H1 (cell line): ENCODE measurements at regions not wholly inside any gene's neighbourhood (a gene's known extent, or its start where the extent isn't known, plus 50 kb on each side); places are given as distances from the start of the nearest gene placed in this dataset.

Experiments
- CTCF ChIA-PET: fragments of 300-600 bp; sonication (Branson Sonifier 250); formaldehyde crosslinking; loops from one replicate; lab custom pipeline; 2021; ENCODE audit not compliant: partially characterized antibody; lab: Charles Lee
- POLR2A ChIA-PET: fragments of 300-600 bp; sonication (Branson Sonifier 250); formaldehyde crosslinking; loops from one replicate; lab custom pipeline; 2021; ENCODE audit warnings: inconsistent platforms; ENCODE audit not compliant: partially characterized antibody; lab: Charles Lee
- DNase-seq, 2 experiments: peaks; one replicate each; pipeline versions ENCODE4 v3.0.0 to v3.0.0-alpha.2; 2010 to 2022; ENCODE audit warnings: low spot score in 2 of 2, low read depth in 1 of 2, mixed read lengths in 1 of 2
- FAIRE-seq: peaks from 2 replicates; lab custom pipeline; 2011; peaks lifted over from hg19 to GRCh38; lab: Jason Lieb, UNC
- H2AFZ ChIP-seq: 2 replicates; pipeline ENCODE4 v1.8.1; 2012; ENCODE audit warnings: low read length, inconsistent platforms
- H2AK5ac ChIP-seq: 2 replicates; pipeline ENCODE4 v1.6.1; 2013; ENCODE audit warnings: low read depth, low read length
- H2BK120ac ChIP-seq: replicated peaks from 2 replicates; pipeline ENCODE3; 2013; ENCODE audit warnings: low read depth, low read length, inconsistent platforms
- H2BK12ac ChIP-seq: 2 replicates; pipeline ENCODE4 v1.6.1; 2013; ENCODE audit warnings: low read depth, low read length
- H2BK15ac ChIP-seq: 2 replicates; pipeline ENCODE4 v1.6.1; 2013; ENCODE audit warnings: low read length
- H2BK20ac ChIP-seq: 2 replicates; pipeline ENCODE4 v1.6.1; 2013; ENCODE audit warnings: low read length
- H2BK5ac ChIP-seq: 2 replicates; pipeline ENCODE4 v1.6.1; 2013; ENCODE audit warnings: low read depth, low read length
- H3K14ac ChIP-seq: 2 replicates; pipeline ENCODE4 v1.6.1; 2013; ENCODE audit warnings: inconsistent platforms; ENCODE audit not compliant: insufficient read length
- H3K18ac ChIP-seq: 2 replicates; pipeline ENCODE4 v1.6.1; 2013; ENCODE audit warnings: low read length; ENCODE audit errors: extremely low read depth
- H3K23ac ChIP-seq: 2 replicates; pipeline ENCODE4 v1.6.1; 2013; ENCODE audit warnings: inconsistent platforms; ENCODE audit not compliant: insufficient read length
- H3K23me2 ChIP-seq: 2 replicates; pipeline ENCODE4 v1.6.1; 2013; ENCODE audit warnings: low read depth, low read length
- H3K27ac ChIP-seq: 2 replicates; pipeline ENCODE4 v1.6.1; 2011; ENCODE audit warnings: low read depth, low read length, inconsistent platforms
- H3K27me3 ChIP-seq, 4 experiments: replicated peaks in 1 of 4; 1 replicate in 1 of 4; 2 replicates in 3 of 4; pipeline versions ENCODE4 v1.6.1 to v1.8.1; 2011 to 2013; ENCODE audit warnings: low read length in 3 of 4, mild to moderate bottlenecking in 3 of 4, inconsistent platforms in 2 of 4, mixed read lengths in 2 of 4, moderate library complexity in 1 of 4; ENCODE audit not compliant: control insufficient read depth in 3 of 4, insufficient read depth in 3 of 4; ENCODE audit errors: extremely low read depth in 1 of 4
- H3K36me3 ChIP-seq, 4 experiments: 2 replicates each; pipeline versions ENCODE4 v1.6.1 to v1.8.1; 2011 to 2013; ENCODE audit warnings: mild to moderate bottlenecking in 4 of 4, low read length in 3 of 4, moderate library complexity in 2 of 4, control low read depth in 1 of 4, inconsistent platforms in 1 of 4; ENCODE audit not compliant: insufficient read depth in 4 of 4, control insufficient read depth in 2 of 4
- H3K4ac ChIP-seq: replicated peaks from 2 replicates; pipeline ENCODE3; 2013; ENCODE audit warnings: low read length, low read depth, mixed read lengths, inconsistent platforms; ENCODE audit not compliant: insufficient read length
- H3K4me1 ChIP-seq, 4 experiments: replicated peaks in 1 of 4; 1 replicate in 1 of 4; 2 replicates in 3 of 4; pipeline versions ENCODE4 v1.6.1 to v1.8.1; 2011 to 2013; ENCODE audit warnings: low read length in 3 of 4, inconsistent platforms in 2 of 4, mixed read lengths in 1 of 4; ENCODE audit not compliant: insufficient read depth in 4 of 4, control insufficient read depth in 3 of 4
- H3K4me2 ChIP-seq, 2 experiments: 2 replicates each; pipeline versions ENCODE4 v1.6.1 to v1.8.1; 2011 to 2013; ENCODE audit warnings: low read depth in 2 of 2, low read length in 2 of 2, control low read depth in 1 of 2, inconsistent platforms in 1 of 2, mild to moderate bottlenecking in 1 of 2; ENCODE audit not compliant: insufficient read depth in 1 of 2
- H3K4me3 ChIP-seq, 4 experiments: fragments of 200-600, 300-600 bp in 1 of 4; sonication (generic), shearing (Covaris generic), sonication (Bioruptor Twin) in 1 of 4; 2 replicates each; pipeline versions ENCODE4 v1.5.1 to v1.8.1; 2011 to 2016; ENCODE audit warnings: low read length in 4 of 4, low read depth in 3 of 4, control low read depth in 2 of 4, inconsistent platforms in 2 of 4, mild to moderate bottlenecking in 2 of 4, mixed read lengths in 1 of 4, moderate library complexity in 1 of 4; ENCODE audit not compliant: insufficient read depth in 2 of 4; ENCODE audit errors: extremely low read depth in 1 of 4
- H3K56ac ChIP-seq: replicated peaks from 2 replicates; pipeline ENCODE3; 2013; ENCODE audit warnings: low read depth, mild to moderate bottlenecking, mixed read lengths, low read length, inconsistent platforms; ENCODE audit not compliant: insufficient read length
- H3K79me1 ChIP-seq: 2 replicates; pipeline ENCODE4 v1.6.1; 2013; ENCODE audit warnings: low read depth, low read length, control low read depth
- H3K79me2 ChIP-seq, 2 experiments: 2 replicates each; pipeline versions ENCODE4 v1.6.1 to v1.8.1; 2012 to 2013; ENCODE audit warnings: low read length in 2 of 2, mild to moderate bottlenecking in 2 of 2, inconsistent platforms in 1 of 2; ENCODE audit not compliant: insufficient read depth in 2 of 2, control insufficient read depth in 1 of 2
- H3K9ac ChIP-seq, 4 experiments: replicated peaks in 1 of 4; 1 replicate in 1 of 4; 2 replicates in 3 of 4; pipeline versions ENCODE4 v1.6.1 to v1.8.1; 2011 to 2013; ENCODE audit warnings: low read depth in 3 of 4, low read length in 3 of 4, control low read depth in 2 of 4, mild to moderate bottlenecking in 2 of 4, moderate library complexity in 2 of 4, inconsistent platforms in 1 of 4; ENCODE audit errors: extremely low read depth in 1 of 4
- H3K9me3 ChIP-seq, 2 experiments: 2 replicates each; pipeline versions ENCODE4 v1.6.1 to v1.8.1; 2012 to 2013; ENCODE audit warnings: mild to moderate bottlenecking in 2 of 2, moderate library complexity in 2 of 2, control low read depth in 1 of 2, inconsistent platforms in 1 of 2, low read depth in 1 of 2, low read length in 1 of 2, mixed read lengths in 1 of 2; ENCODE audit not compliant: insufficient read depth in 2 of 2
- H4K20me1 ChIP-seq, 2 experiments: replicated peaks in 1 of 2; 2 replicates each; pipeline versions ENCODE3 to v1.8.1; 2011 to 2013; ENCODE audit warnings: inconsistent platforms in 2 of 2, low read length in 2 of 2, mild to moderate bottlenecking in 1 of 2; ENCODE audit not compliant: insufficient read depth in 2 of 2, control insufficient read depth in 1 of 2
- H4K5ac ChIP-seq: 2 replicates; pipeline ENCODE4 v1.6.1; 2013; ENCODE audit warnings: low read length, low read depth, mixed read lengths, inconsistent platforms; ENCODE audit not compliant: insufficient read length
- H4K8ac ChIP-seq: 2 replicates; pipeline ENCODE4 v1.8.0; 2013; ENCODE audit warnings: mild to moderate bottlenecking, moderate library complexity, low read length, inconsistent platforms; ENCODE audit not compliant: insufficient read depth; ENCODE audit errors: extremely low read depth
- H4K91ac ChIP-seq: replicated peaks from 2 replicates; pipeline ENCODE3; 2013; ENCODE audit warnings: low read length, mixed read lengths, inconsistent platforms; ENCODE audit not compliant: insufficient read length
- ASH2L ChIP-seq: fragments of 200-600, 300-600 bp; sonication (generic); IDR thresholded peaks from one replicate; pipeline ENCODE4 v1.7.1; 2017; ENCODE audit warnings: low read length
- ATF2 ChIP-seq: IDR thresholded peaks from 2 replicates; pipeline ENCODE4 v1.6.1; 2012; ENCODE audit warnings: low read length, inconsistent platforms
- CTBP2 ChIP-seq: IDR thresholded peaks from 2 replicates; pipeline ENCODE4 v1.7.0; 2011; ENCODE audit warnings: borderline replicate concordance, mild to moderate bottlenecking, moderate library complexity, mixed read lengths, low read length; ENCODE audit not compliant: insufficient read depth, insufficient read length
- GABPA ChIP-seq: IDR thresholded peaks from 2 replicates; pipeline ENCODE4 v1.6.1; 2011; ENCODE audit warnings: mild to moderate bottlenecking, low read length, moderate library complexity, borderline replicate concordance; ENCODE audit not compliant: insufficient read depth
- HDAC2 ChIP-seq, 2 experiments: fragments of 300-600 bp in 1 of 2; sonication (generic) in 1 of 2; IDR thresholded peaks; 2 replicates each; pipeline ENCODE4 v1.6.1; 2011 to 2012; ENCODE audit warnings: low read depth in 2 of 2, low read length in 2 of 2, mild to moderate bottlenecking in 2 of 2, moderate library complexity in 2 of 2, borderline replicate concordance in 1 of 2, inconsistent platforms in 1 of 2
- KDM5A ChIP-seq: fragments of 200-600 bp; IDR thresholded peaks from 2 replicates; pipeline ENCODE4 v1.7.1; 2012; ENCODE audit warnings: mild to moderate bottlenecking, low read length, inconsistent platforms, mixed read lengths
- POLR2A ChIP-seq, 2 experiments: IDR thresholded peaks; 1 replicate in 1 of 2; 2 replicates in 1 of 2; pipeline ENCODE4 v1.6.1; 2011; ENCODE audit warnings: low read depth in 2 of 2, low read length in 2 of 2, mild to moderate bottlenecking in 2 of 2; ENCODE audit errors: control extremely low read depth in 1 of 2
- POU5F1 ChIP-seq: IDR thresholded peaks from 2 replicates; pipeline ENCODE4 v1.6.1; 2011; ENCODE audit warnings: low read depth, mild to moderate bottlenecking, low read length, moderate library complexity
- SIN3A ChIP-seq, 2 experiments: IDR thresholded peaks in 1 of 2; conservative IDR thresholded peaks in 1 of 2; 2 replicates each; pipeline ENCODE4 v1.6.1; 2011 to 2012; ENCODE audit warnings: low read length in 2 of 2, improper control_type of control experiment in 1 of 2, low read depth in 1 of 2, mild to moderate bottlenecking in 1 of 2
- TAF7 ChIP-seq: optimal IDR thresholded peaks from 2 replicates; pipeline ENCODE3; 2011; ENCODE audit warnings: low read depth, mild to moderate bottlenecking, inconsistent platforms, low read length, moderate library complexity, borderline replicate concordance
- TEAD4 ChIP-seq: IDR thresholded peaks from 2 replicates; pipeline ENCODE4 v1.6.1; 2012; ENCODE audit warnings: low read depth, low read length, inconsistent platforms, mixed read lengths
- USF2 ChIP-seq: IDR thresholded peaks from 2 replicates; pipeline ENCODE4 v1.6.1; 2011; ENCODE audit warnings: low read length, improper control_type of control experiment
- WGBS, 2 experiments: shearing (Covaris generic) in 1 of 2; methylation state at CpG; one replicate each; pipeline versions ENCODE4 v1.1.6 to v1.1.7; 2013 to 2015; ENCODE audit warnings: low lambda C conversion rate in 2 of 2, mixed read lengths in 2 of 2, inconsistent platforms in 1 of 2, low coverage in 1 of 2, missing lambda C conversion rate in 1 of 2; ENCODE audit not compliant: insufficient replicate concordance in 2 of 2, insufficient coverage in 1 of 2, insufficient read length in 1 of 2; ENCODE audit errors: extremely low coverage in 1 of 2, missing lambda C conversion rate in 1 of 2; 5-methylcytosine and 5-hydroxymethylcytosine counted together

GRCh38 chr11:90845126-90845525, 622.3 kb upstream of the CHORDC1 start:
- Histone ChIP-seq H3K18ac (no peak overlapping the region), H3K27me3 (no peaks in the 10 kb centered on the region), H3K27ac (no peak overlapping the region), H4K5ac (no peak overlapping the region), H3K4me3 (no peak overlapping the region), H3K79me1 (no peaks in the 10 kb centered on the region), H2BK20ac (no peak overlapping the region), H2AK5ac (no peak overlapping the region), H3K36me3 (no peaks in the 10 kb centered on the region), H2BK15ac (no peak overlapping the region), H3K23me2 (no peaks in the 10 kb centered on the region), H2AFZ (no peak overlapping the region), H3K4me1 (no peaks in the 10 kb centered on the region), H4K91ac (no peak overlapping the region), H4K20me1 (no peaks in the 10 kb centered on the region), H3K14ac (no peak overlapping the region), H2BK5ac (no peak overlapping the region), H3K23ac (no peak overlapping the region), H3K79me2 (no peaks in the 10 kb centered on the region), H4K8ac (no peak overlapping the region), H3K4ac (no peak overlapping the region), H2BK120ac (no peak overlapping the region), H3K9me3 (no peaks in the 10 kb centered on the region), H3K9ac (no peak overlapping the region), H3K56ac (no peak overlapping the region), H2BK12ac (no peak overlapping the region), H3K4me2 (no peak overlapping the region)
- 86% methylated on average over 1 of the region's 1 CpG; no CpG with 5 or more reads in 1 of the 2 experiments for whole genome bisulfite sequencing, 2 experiments
- ChIA-PET POLR2A (no interaction called here), CTCF (no interaction called here)
- DNase-seq (no peak), FAIRE-seq (no peak)
- TF ChIP-seq POLR2A (IDR thresholded peaks at IDR 0.05; ENCODE audit: control extremely low read depth in 1 of 2, low read depth in 2 of 2, low read length in 2 of 2) (no peak), ASH2L (no peak), KDM5A (no peak), POU5F1 (no peak), TEAD4 (no peak), GABPA (no peak), USF2 (no peak), HDAC2 (IDR thresholded peaks at IDR 0.05; ENCODE audit: borderline replicate concordance in 1 of 2, low read depth in 2 of 2, low read length in 2 of 2) (no peak), TAF7 (no peak), SIN3A (conservative IDR thresholded peaks at IDR 0.05 in 1 of 2, IDR thresholded peaks at IDR 0.05 in 1 of 2; ENCODE audit: low read depth in 1 of 2, low read length in 2 of 2) (no peak), ATF2 (no peak), CTBP2 (no peak)
